Aorta (tissue), 5 donors: ENCODE measurements at regions not wholly inside any gene's neighbourhood (a gene's known extent, or its start where the extent isn't known, plus 50 kb on each side); places are given as distances from the start of the nearest gene placed in this dataset.

Experiments used
- ATAC-seq: fragments of 200-7000 bp; cut with Tn5 transposase; one replicate; pipeline ENCODE4 v1.9.1; 2022; ENCODE audit warnings: moderate library complexity; ENCODE audit not compliant: low FRiP score
- DNase-seq, 2 donors: peaks; one replicate each; pipeline ENCODE4 v3.0.0-alpha.2; 2020
- H3K27ac ChIP-seq, 2 donors: one replicate each; pipeline ENCODE4 v1.5.1; 2013; ENCODE audit warnings: low read length in 2 of 2, mild to moderate bottlenecking in 2 of 2, moderate library complexity in 2 of 2, control low read depth in 1 of 2, inconsistent platforms in 1 of 2, low read depth in 1 of 2
- H3K27me3 ChIP-seq, 2 donors: one replicate each; pipeline ENCODE4 v1.6.1; 2013; ENCODE audit warnings: control low read depth in 1 of 2, low read length in 1 of 2, mild to moderate bottlenecking in 1 of 2, moderate library complexity in 1 of 2; ENCODE audit not compliant: insufficient read depth in 2 of 2, control insufficient read depth in 1 of 2
- H3K36me3 ChIP-seq, 2 donors: one replicate each; pipeline ENCODE4 v1.6.1; 2013; ENCODE audit warnings: control low read depth in 1 of 2, low read length in 1 of 2, mild to moderate bottlenecking in 1 of 2; ENCODE audit not compliant: insufficient read depth in 2 of 2, control insufficient read depth in 1 of 2
- H3K4me1 ChIP-seq, 2 donors: one replicate each; pipeline ENCODE4 v1.6.1; 2013; ENCODE audit warnings: low read length in 2 of 2, control low read depth in 1 of 2, mild to moderate bottlenecking in 1 of 2, moderate library complexity in 1 of 2; ENCODE audit not compliant: insufficient read depth in 2 of 2, control insufficient read depth in 1 of 2
- H3K4me3 ChIP-seq, 2 donors: one replicate each; pipeline ENCODE4 v1.5.1; 2013; ENCODE audit warnings: low read length in 2 of 2, control low read depth in 1 of 2, mild to moderate bottlenecking in 1 of 2
- H3K9me3 ChIP-seq: one replicate; pipeline ENCODE4 v1.6.1; 2013; ENCODE audit warnings: mild to moderate bottlenecking, low read length; ENCODE audit not compliant: control insufficient read depth
- WGBS, 2 donors: extraction: QIAGEN DNeasy Blood & Tissue Kit; methylation state at CpG; one replicate each; pipeline ENCODE4 v1.1.7; 2013; 5-methylcytosine and 5-hydroxymethylcytosine counted together
- intact Hi-C, 2 donors: fragments of 100-400 bp; cut with DNase I; formaldehyde crosslinking; loops; one replicate each; pipeline versions ENCODE4 v1.14.2 to v1.15.0; 2022
- donor health status: healthy with polysubstance abuse.
- donor health status: Bipolar disorder and iron deficiency.
- donor health status: DM: no; HTN: no; CAD: no.
- donor health status: DM: no; HTN: no; CAD: no.
- donor health status: DM: yes; HTN: yes; CAD: no.

GRCh38 chr16:51224317-51224716, 73.2 kb upstream of the SALL1 start:
- Histone ChIP-seq H3K4me1 (no peaks in the 10 kb centered on the region), H3K27ac (no peak overlapping the region), H3K9me3 (peaks cover 5% of the 10 kb centered on the region), H3K4me3 (no peak overlapping the region), H3K36me3 (no peaks in the 10 kb centered on the region), H3K27me3 (peaks cover 0 to 2% of the 10 kb centered on the region in 2 donors)
- DNase-seq (no peak), ATAC-seq (no peak)
- WGBS, 2 donors: 87 to 90% methylated on average over 2 of the region's 2 CpGs
- intact Hi-C loops: no loop called here

GRCh38 chr16:51222016-51222415, 70.9 kb upstream of the SALL1 start:
- Histone ChIP-seq H3K27me3 (no peaks in the 10 kb centered on the region), H3K36me3 (no peaks in the 10 kb centered on the region), H3K9me3 (peaks cover 4% of the 10 kb centered on the region), H3K4me3 (no peak overlapping the region), H3K27ac (no peak overlapping the region), H3K4me1 (no peaks in the 10 kb centered on the region)
- intact Hi-C loops: no loop called here
- no peak for DNase-seq
- WGBS, 2 donors: 10 to 31% methylated on average over 6 of the region's 6 CpGs
- no peak for ATAC-seq

DNA sequence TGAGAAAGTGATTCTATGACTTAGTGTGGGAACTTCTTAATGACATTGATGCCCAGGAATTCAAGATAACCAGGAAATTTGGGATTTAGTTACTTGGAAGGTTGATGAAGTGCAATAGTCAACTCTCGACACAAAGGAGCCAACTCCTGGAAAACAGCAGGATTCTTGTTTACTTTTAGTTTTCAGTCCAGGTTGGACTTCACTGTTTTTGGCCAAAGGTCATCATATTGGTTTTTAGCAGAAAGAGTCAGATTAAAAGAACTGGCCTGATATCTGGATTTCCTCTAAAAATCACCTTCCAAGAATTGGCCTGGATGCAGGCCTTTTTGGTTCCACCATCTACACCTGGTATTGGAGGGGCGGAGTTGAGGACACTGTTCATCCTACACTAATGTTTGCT, 60.1 kb upstream of the SALL1 start:
- WGBS, 2 donors: 69 to 70% methylated on average over 2 of the region's 2 CpGs
- no peak for ATAC-seq
- H3K27me3 ChIP-seq: no peaks in the 10 kb centered on the region
- H3K27ac ChIP-seq: no peak overlapping the region
- no peak overlapping the region for H3K4me3 ChIP-seq
- intact Hi-C loops: no loop called here
- H3K4me1 ChIP-seq: no peaks in the 10 kb centered on the region
- no peak for DNase-seq
- H3K36me3 ChIP-seq: no peaks in the 10 kb centered on the region
- no peaks in the 10 kb centered on the region for H3K9me3 ChIP-seq

DNA sequence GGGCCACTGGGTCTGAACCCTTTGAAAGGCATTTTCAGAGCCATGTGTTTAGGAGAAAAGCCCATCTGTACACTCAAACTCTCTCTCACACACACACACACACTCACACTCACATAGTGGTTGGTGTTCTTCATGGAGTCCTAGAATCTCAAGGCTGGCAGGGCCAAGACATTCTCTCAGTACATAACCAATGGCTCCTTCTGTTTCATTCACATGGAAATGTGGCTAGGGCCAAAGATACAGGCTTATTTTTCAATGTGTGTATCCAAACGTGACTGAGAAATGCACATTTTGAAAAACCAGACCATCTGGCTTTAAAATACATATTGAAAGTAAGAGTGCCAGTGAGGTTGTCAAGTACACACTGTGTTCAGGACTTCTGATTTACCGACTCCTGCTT, 59.0 kb upstream of the SALL1 start:
- intact Hi-C loops: no loop called here
- whole genome bisulfite sequencing, 2 donors: 53 to 63% methylated on average over 2 of the region's 2 CpGs
- Histone ChIP-seq H3K27ac (no peak overlapping the region), H3K4me1 (no peaks in the 10 kb centered on the region), H3K9me3 (peaks cover 2% of the 10 kb centered on the region), H3K36me3 (no peaks in the 10 kb centered on the region), H3K4me3 (no peak overlapping the region), H3K27me3 (no peaks in the 10 kb centered on the region)
- DNase-seq (no peak), ATAC-seq (no peak)

DNA sequence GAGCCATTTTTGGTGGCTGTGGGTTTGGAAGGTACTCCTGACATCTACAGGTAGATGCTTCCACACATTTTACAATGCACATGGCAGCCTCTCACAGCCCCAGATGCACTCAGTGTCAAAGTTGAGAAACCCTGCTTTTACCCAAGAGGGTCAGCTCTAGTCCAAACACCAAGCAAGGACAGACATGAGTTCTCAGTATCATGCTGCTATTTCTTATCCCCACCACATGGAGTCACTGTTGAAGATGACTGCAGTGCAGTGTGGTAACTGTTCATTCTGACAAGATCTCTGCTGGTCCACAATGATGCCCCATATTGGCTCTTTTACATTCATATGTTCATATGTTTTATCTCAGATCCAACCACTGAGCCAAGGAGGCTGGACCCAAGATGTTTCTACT, 50.5 kb upstream of the SALL1 start:
- no peak overlapping the region for H3K27ac ChIP-seq
- H3K27me3 ChIP-seq: no peaks in the 10 kb centered on the region
- H3K4me3 ChIP-seq: no peak overlapping the region
- no peaks in the 10 kb centered on the region for H3K36me3 ChIP-seq
- no peaks in the 10 kb centered on the region for H3K4me1 ChIP-seq
- peaks cover 10% of the 10 kb centered on the region for H3K9me3 ChIP-seq
- intact Hi-C loops: no loop called here
- ATAC-seq: no peak
- DNase-seq: no peak
